T1000 (cell line): ENCODE measurements at regions not wholly inside any gene's neighbourhood (a gene's known extent, or its start where the extent isn't known, plus 50 kb on each side); places are given as distances from the start of the nearest gene placed in this dataset.

Experiments
- DNase-seq: peaks from one replicate; lab custom pipeline; 2025; ENCODE audit warnings: mixed read lengths; lab: John Stamatoyannopoulos, UW

- DNase-seq = no peak
Observed at GRCh38 chr2:144703852-144704708, 184.2 kb upstream of the ZEB2 start.

GRCh38 chr2:144702051-144702450 lies 182.1 kb upstream of the ZEB2 start:
- no peak for DNase-seq

- no peak for DNase-seq
Observed at GRCh38 chr2:144701259-144701658, 181.3 kb upstream of the ZEB2 start.

DNA sequence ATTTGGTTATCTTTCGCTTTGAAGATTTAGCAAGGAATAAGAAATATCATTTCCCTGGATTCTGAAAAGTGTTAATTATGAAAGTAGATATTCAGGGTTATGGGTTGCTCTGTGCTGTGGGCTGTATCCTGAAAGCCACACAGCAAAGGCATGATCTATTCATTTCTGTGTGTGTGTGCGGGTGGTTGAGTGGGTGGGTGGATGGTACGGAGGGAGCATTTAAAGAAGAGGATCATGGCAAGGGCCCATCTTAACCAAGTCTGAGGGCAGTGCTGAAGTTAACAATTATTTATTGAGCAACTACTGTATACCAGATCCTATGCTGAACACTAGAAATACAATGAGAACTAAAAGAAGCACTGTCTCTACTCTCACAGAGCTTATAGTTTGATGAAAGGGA lies 178.2 kb upstream of the ZEB2 start:
- DNase-seq = no peak

DNA sequence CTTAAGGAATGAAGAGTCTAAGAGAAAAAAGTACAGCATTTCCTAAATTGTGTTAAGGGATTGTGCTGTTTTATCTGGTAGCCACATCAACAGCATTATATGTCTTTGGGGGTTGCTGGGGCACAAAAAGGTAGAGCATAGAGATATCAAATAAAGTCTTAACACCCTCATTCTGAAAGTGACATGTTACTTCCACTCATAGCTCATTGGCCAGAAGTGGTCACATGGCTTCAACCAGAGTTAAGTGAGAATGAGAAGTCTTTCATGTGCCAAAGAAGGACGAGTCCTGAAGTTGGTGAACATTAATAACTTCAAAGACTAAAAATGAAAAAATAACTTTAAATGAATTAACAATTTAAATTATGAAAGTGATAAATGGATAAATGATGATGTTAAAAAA lies 175.7 kb upstream of the ZEB2 start:
- DNase-seq = no peak

- DNase-seq = no peak
Observed at GRCh38 chr2:144694456-144694855, 174.5 kb upstream of the ZEB2 start.

DNA sequence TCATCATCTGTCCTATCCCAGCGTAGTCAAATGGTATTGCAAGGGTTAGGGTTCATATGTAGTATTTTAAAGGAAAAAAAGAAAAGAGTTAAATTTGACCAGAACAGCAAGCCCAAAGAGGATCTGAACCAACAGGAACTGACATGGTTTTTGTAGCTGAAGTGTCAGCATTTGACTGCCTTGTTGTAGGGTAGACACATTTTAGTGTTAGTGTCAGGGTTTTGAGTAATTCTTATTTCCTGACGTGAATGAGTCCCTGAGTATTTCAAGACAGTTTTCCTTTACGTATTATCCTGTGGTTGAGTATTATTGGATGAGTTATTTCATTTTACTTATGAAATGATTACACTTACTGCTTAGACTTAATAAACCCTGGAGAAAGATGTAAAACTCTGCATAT lies 173.3 kb upstream of the ZEB2 start:
- no peak for DNase-seq

DNA sequence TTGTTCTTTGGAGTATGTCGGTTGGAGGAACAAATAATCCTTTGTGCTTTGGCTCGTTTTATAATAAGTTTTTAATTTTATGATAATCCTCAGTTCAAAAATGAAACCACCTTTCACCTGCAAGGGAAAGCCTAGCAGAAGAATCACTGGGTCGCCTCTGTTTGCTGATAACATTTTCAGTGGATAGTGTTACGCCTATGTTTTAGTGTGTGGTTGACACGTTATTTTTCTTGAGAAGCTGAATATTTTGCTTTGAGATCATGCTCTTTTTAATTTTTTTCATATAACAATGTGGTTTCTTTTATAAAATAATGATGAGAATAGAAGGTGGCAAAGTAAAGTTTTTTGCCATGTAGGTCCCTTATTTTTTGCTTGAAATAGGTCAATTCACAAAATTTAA lies 172.7 kb upstream of the ZEB2 start:
- DNase-seq = no peak

DNA sequence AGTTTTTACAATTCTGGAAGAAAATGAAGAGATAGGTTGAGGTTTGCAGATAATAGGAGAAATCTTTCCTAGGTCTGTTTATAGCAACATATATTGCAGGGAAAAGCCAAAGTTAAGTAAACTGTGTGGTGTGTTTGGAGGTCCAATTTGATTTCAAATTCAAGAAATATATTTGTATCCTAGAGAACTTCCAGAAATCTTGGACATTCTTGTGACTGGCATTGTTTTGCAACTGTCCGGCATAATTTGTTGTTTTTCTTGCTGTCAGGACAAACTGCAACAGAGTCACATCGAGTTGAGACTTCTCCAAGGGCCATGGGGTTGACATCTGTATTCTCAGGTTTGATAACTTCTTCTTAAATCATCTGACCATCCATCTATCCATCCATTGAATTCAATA lies 170.9 kb upstream of the ZEB2 start:
- no peak for DNase-seq

DNA sequence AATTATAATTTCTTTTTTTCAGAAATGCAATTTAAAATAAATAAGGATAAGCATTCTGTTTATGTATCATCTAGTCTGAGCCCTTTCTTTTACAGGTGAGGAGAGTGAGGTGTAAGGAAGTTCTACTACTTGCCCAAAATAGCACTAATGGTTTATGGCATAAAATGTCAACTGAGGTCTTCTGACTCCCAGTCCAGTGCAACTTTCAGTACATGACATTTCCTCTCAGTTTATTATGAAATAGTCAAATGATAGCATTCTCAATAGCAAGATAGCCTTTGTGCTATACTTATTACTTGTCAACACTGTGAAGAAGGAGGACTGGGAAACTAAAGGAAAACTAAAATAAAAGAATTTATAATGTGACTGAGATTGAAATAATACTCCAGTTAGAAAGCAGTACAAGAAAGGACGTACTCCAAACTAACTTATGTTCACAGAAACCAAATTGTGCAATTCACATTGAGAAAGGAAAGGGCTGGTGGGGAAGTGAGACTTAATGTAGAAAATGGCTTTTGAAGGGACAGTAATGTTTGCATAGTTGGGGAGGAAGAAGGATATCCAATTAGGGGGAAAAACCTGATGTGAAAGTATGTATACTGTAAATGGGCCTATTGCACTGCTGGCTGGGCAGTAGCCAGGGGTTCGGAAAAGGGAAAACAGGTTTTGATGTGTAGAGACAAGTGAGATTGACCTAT lies 166.7 kb upstream of the ZEB2 start:
- DNase-seq = no peak

DNA sequence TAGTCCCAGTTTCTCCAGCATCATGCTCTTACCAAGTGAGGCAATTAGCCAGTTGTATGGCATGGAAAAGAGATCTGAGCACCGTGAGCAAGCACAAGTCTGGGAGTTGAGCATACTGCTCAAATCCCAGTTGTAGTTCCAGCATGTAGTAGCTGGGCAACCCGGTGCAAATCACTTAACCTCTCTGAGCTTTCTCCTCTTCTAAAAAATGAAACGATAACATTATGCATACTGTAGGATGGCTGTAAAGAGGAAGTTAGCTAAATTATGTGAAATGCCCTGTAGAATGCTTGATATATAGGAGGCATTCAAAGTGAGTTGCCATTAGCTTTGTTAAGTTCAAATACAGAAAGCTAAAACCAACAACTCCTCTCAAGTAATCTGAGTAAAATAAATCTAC lies 164.0 kb upstream of the ZEB2 start:
- DNase-seq = no peak

- no peak for DNase-seq
Observed at GRCh38 chr2:144683107-144683753, 163.3 kb upstream of the ZEB2 start.

- no peak for DNase-seq
Observed at GRCh38 chr2:144682248-144682647, 162.3 kb upstream of the ZEB2 start.

- no peak for DNase-seq
Observed at GRCh38 chr2:144681389-144681788, 161.5 kb upstream of the ZEB2 start.

DNA sequence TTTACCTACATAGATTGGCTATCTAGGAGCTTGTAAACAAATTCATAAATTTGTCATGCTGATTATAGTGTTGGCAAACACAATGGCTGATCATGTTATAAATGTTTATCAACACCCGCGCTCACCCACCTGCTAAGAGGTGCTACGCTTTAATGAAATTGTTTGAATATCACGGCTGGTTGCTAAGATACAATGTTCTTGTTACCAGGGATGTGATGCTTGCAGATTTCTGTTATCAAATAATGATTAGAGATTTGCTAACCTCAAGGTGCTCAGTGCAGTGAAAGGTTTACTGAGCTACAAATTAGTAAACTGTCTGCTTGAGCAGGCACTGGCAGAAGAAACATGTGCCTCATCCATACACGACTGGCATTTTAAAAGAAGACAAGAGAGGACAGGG lies 160.0 kb upstream of the ZEB2 start:
- DNase-seq = no peak

- no peak for DNase-seq
Observed at GRCh38 chr2:144678736-144679135, 158.8 kb upstream of the ZEB2 start.

DNA sequence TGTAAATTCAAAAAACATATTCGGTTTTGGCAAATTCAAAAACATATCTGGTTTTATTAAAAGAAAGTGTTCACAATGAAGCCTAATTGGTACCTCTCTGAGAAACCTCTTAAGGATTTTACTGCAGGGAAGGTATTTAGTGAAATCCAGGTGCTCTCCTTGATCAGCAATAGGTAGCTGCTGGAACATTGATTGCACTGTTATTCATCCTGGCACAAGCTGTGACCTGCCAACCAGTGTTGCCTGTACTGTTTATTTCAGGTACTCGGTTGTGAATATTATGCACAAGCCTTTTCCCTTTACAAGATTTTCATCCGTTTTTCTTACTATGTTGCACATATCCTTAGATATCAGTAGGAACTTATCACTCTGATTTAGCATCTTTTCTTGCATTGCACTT lies 155.8 kb upstream of the ZEB2 start:
- DNase-seq = no peak

DNA sequence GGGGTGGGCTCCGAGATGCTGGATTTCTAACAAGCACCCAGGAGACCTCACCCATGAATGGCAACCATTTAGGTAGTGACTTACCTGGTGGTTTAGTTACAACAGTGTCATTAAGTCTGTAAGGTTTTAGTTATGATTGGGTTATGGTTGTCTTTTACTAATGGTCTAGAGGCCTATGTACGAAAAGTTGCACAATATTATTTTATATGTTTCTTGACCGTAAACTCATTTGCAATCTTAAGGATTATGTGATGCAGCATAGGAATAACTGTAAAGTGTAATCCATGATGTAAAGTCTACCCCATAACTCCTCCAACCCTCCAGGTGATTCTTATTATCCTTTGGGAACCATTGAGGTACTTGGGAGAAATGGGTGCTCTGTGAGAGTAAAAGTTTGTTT lies 155.4 kb upstream of the ZEB2 start:
- no peak for DNase-seq

DNA sequence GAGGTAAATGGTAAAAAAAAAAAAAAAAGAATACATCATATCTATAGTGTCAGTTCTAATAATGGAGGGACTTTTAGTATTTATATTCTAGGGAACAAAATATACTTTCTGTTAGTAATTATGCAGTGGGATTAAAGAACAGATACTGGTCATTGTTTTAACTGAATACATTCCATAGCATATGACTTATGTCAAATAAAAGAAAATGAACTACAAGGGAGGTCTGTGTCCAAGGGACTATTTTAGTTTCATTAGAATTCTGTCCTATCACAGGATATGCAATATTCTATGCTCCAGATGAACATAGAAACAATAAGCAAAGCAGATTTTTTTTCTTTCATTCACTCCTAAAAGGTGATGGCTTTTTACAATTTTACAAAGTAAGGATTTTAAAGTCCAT lies 154.2 kb upstream of the ZEB2 start:
- no peak for DNase-seq

DNA sequence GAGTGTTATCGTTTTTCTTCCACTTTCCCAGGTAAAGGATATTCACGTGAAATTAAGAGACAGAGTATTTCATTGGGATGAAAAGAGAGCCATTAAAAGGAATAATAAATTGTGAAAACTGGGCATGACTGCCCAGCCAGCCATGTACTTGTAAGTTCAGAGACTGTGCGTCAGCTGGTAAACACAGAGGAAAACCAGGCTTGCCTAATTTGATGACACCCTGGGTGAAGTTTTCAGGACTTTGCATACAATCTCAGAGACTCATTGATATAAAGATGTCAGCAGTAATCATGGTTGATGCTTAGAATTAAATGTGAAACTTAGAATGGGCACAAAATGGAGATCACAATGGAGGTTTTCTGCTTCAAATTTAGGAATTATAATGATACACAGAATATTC lies 153.5 kb upstream of the ZEB2 start:
- no peak for DNase-seq

DNA sequence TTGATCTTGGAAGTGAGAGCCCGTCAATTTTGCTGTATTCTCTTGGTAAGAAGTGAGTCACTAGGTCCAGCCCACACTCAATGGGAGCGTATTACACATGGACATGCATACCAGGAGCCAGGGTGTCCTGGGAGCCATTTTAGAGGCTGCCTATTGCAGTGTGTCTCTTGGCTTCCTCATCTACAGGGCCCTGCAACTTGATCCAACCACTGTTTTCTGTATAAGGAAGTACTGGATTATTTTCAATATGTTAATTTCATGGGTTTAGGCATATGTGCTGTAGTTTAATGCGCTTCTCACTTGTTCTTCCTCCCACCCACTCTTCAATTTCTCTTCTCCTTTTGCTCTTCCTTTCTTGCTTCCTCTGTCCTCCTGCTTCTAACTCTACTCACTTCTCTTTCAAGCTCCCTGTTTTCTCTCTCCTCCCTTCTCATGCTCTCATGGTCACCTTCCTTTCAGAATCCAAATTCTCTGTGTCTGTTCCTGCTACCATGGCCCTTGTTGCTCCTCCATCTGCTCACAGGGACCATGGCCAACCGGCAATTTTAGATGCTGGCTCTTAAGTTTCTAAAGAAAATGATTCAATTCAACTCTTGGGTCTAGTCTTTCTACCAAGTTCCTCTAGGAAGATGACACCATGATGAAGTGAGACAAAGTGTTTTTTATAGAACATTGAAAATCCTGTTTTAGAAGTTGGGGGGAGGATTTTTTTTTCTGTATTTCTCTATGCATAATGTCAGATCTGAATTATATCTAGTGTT lies 152.0 kb upstream of the ZEB2 start:
- no peak for DNase-seq

DNA sequence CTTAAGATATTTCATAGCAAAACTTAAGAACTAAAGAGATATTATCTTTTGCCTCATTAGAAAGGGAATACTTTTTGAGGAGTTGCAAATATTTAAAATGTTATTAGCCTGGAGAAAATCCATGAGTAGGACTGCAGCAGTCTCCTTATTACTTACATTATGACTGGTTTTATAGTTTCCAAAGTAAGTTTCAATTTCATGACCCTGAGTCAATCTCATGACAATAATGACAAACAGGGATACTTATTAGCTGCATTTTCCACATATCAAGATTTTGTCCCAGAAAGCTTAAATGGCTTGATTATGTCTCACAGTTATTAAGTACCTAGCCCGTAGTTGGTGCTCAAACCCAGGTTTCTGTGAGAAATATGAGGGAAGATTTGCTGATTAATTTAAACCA lies 150.8 kb upstream of the ZEB2 start:
- no peak for DNase-seq
